ENCODE measurements at regions not wholly inside any gene's neighbourhood (a gene's known extent, or its start where the extent isn't known, plus 50 kb on each side); places are given as distances from the start of the nearest gene placed in this dataset.

DNA sequence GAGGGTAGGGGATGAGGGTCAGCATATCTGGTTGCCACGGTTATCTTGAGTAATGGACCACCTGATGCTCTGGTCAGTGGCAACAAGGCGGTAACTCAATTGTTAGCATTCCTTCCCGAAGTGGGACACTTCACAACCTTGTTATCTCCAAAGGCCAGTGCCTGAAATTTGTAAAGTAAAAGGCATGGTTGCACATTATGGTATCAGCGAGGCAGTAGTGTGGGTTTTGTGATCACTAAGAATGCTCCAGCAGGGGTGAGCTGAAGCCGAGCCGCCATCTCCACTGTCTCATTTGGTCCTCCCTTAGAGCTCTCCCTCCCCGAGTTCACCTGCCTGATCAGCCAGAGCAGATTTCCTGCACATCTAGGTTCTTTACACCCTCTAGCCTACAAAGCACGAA lies 50.5 kb upstream of the LGALSL start:
- DNase-seq (ENCODE audit: low spot score): no peak

GRCh38 chr2:64404002-64404731 lies 49.8 kb upstream of the LGALSL start:
- DNase-seq (ENCODE audit: low spot score): peak; percentile 87
